ENCODE measurements at regions not wholly inside any gene's neighbourhood (a gene's known extent, or its start where the extent isn't known, plus 50 kb on each side); places are given as distances from the start of the nearest gene placed in this dataset.
"Not testable (repeated sequence)": the region's sequence is repeated elsewhere in the genome, so short reads cannot be mapped to it uniquely, and the experiment has no call there.

DNA sequence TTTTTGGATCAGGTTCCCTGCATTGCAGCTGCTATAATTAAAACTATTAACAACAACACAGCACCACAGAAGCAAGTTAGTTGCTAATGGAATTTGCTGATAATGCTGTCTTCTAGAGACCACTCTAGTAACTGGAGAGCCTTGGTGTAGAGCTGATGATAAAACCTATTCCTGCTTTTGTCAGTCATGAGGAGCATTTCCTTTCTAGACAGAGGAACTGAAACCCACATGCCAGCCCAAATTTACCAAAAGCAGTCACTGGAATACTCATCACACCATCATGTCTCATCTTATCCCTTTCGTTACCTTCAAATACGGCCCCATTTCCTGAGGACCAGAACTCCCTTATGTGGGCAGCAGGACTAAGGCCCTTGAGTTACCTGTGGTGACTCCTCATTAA is 67.1 kb upstream of the AGAP9 start:
- DNase-seq; H3K4me3 ChIP-seq; H3K4me1 ChIP-seq (ENCODE audit: control insufficient read depth in 5 of 5, insufficient read depth in 5 of 5, low read length in 5 of 5); H3K27me3 ChIP-seq (ENCODE audit: control insufficient read depth in 3 of 3, insufficient read depth in 3 of 3, low read length in 2 of 3); H3K9me3 ChIP-seq (ENCODE audit: control insufficient read depth in 4 of 4, insufficient read depth in 3 of 4, low read length in 3 of 4); ATAC-seq (ENCODE audit: insufficient read depth, low FRiP score); H3K9ac ChIP-seq (ENCODE audit: insufficient read depth in 1 of 2, low read length in 2 of 2); H3K36me3 ChIP-seq (ENCODE audit: control insufficient read depth in 4 of 4, insufficient read depth in 4 of 4, low read length in 4 of 4); H3K27ac ChIP-seq (ENCODE audit: low read depth in 1 of 2, low read length in 1 of 2): not testable (repeated sequence)
- 69% methylated on average over 2 of the region's 2 CpGs; no CpG with 5 or more reads in 1 of the 2 donors for WGBS, 2 donors

DNA sequence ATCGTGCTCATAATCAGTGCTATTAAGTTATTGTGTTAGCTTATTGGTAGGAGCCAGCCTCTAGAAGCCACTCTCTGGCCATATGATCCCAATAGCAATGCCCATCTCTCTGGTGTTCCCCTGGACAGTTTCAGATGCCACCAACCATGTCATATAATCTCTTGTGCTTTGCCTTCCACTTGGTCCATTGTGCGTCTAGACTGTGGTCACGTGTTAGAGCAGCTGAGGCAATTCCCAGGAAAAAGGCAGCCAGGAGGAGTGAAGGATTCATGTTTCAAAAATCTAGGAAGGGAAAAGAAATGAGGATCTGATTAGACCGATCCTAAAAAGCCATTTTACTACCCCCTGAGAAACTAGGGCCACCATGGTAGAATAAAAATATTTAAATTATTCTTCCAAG is 58.6 kb upstream of the AGAP9 start:
- H3K36me3 ChIP-seq (ENCODE audit: control insufficient read depth in 4 of 4, insufficient read depth in 4 of 4, low read length in 4 of 4); DNase-seq; H3K4me3 ChIP-seq; H3K9me3 ChIP-seq (ENCODE audit: control insufficient read depth in 4 of 4, insufficient read depth in 3 of 4, low read length in 3 of 4); ATAC-seq (ENCODE audit: insufficient read depth, low FRiP score); H3K4me1 ChIP-seq (ENCODE audit: control insufficient read depth in 5 of 5, insufficient read depth in 5 of 5, low read length in 5 of 5); H3K9ac ChIP-seq (ENCODE audit: insufficient read depth in 1 of 2, low read length in 2 of 2); H3K27ac ChIP-seq (ENCODE audit: low read depth in 1 of 2, low read length in 1 of 2); H3K27me3 ChIP-seq (ENCODE audit: control insufficient read depth in 3 of 3, insufficient read depth in 3 of 3, low read length in 2 of 3): not testable (repeated sequence)
- WGBS, 2 donors = 92 to 100% methylated on average over 3 of the region's 4 CpGs

DNA sequence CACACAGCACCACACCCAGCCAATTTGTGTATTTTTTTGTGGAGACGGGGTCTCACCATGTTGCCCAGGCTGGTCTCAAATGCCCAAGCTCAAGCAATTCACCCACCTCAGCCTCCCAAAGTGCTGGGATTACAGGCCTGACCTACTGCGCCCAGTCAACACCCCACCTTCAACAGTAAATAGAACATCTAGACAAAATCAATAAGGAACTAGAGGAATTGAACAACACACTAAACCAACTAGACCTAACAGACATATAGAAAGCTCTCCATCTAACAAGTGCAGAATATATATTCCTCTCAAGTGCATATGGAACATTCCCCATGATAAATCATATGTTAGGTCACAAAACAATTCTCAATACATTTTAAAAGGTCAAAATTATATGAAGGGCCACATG is 56.6 kb upstream of the AGAP9 start:
- not testable (repeated sequence) for H3K4me3 ChIP-seq; H3K4me1 ChIP-seq (ENCODE audit: control insufficient read depth in 5 of 5, insufficient read depth in 5 of 5, low read length in 5 of 5); DNase-seq; H3K9me3 ChIP-seq (ENCODE audit: control insufficient read depth in 4 of 4, insufficient read depth in 3 of 4, low read length in 3 of 4); H3K27me3 ChIP-seq (ENCODE audit: control insufficient read depth in 3 of 3, insufficient read depth in 3 of 3, low read length in 2 of 3); H3K36me3 ChIP-seq (ENCODE audit: control insufficient read depth in 4 of 4, insufficient read depth in 4 of 4, low read length in 4 of 4); ATAC-seq (ENCODE audit: insufficient read depth, low FRiP score); H3K9ac ChIP-seq (ENCODE audit: insufficient read depth in 1 of 2, low read length in 2 of 2); H3K27ac ChIP-seq (ENCODE audit: low read depth in 1 of 2, low read length in 1 of 2)
- 80 to 92% methylated on average over 1 of the region's 2 CpGs for WGBS, 2 donors

DNA sequence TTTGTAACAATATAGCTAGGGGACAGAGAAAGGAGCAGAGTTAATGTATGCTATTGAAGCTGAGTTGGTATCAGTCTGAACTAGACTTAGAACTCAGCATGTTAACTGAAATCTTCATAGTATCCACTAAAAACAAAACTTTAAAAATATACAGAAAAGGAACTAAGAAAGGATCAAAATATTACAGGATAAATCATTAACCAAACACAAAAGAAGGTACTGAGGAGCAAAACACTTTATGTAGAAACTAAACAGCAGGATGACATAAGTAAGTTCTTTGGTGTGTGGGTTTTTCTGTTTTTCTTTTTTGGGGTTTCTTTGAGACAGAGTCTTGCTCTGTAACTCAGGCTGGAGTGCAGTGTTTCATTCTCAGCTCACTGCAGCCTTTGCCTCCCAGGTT is 55.1 kb upstream of the AGAP9 start:
- not testable (repeated sequence) for H3K4me1 ChIP-seq (ENCODE audit: control insufficient read depth in 5 of 5, insufficient read depth in 5 of 5, low read length in 5 of 5); H3K9me3 ChIP-seq (ENCODE audit: control insufficient read depth in 4 of 4, insufficient read depth in 3 of 4, low read length in 3 of 4); H3K4me3 ChIP-seq; H3K27ac ChIP-seq (ENCODE audit: low read depth in 1 of 2, low read length in 1 of 2); H3K36me3 ChIP-seq (ENCODE audit: control insufficient read depth in 4 of 4, insufficient read depth in 4 of 4, low read length in 4 of 4); H3K27me3 ChIP-seq (ENCODE audit: control insufficient read depth in 3 of 3, insufficient read depth in 3 of 3, low read length in 2 of 3); DNase-seq; ATAC-seq (ENCODE audit: insufficient read depth, low FRiP score); H3K9ac ChIP-seq (ENCODE audit: insufficient read depth in 1 of 2, low read length in 2 of 2)

Measured in lung (tissue), 9 donors.